Muscle layer of duodenum (tissue), 2 donors: ENCODE measurements at regions not wholly inside any gene's neighbourhood (a gene's known extent, or its start where the extent isn't known, plus 50 kb on each side); places are given as distances from the start of the nearest gene placed in this dataset.
"Not testable (repeated sequence)": the region's sequence is repeated elsewhere in the genome, so short reads cannot be mapped to it uniquely, and the experiment has no call there.

ENCODE experiments used
- H3K27ac ChIP-seq: one replicate; pipeline ENCODE4 v1.7.0; 2013; ENCODE audit warnings: mild to moderate bottlenecking, low read length
- H3K27me3 ChIP-seq: one replicate; pipeline ENCODE4 v1.7.0; 2013; ENCODE audit warnings: low read depth, mild to moderate bottlenecking, control low read depth, low read length
- H3K36me3 ChIP-seq, 2 donors: one replicate each; pipeline ENCODE4 v1.7.0; 2013; ENCODE audit warnings: low read length in 2 of 2, control low read depth in 1 of 2, mild to moderate bottlenecking in 1 of 2; ENCODE audit not compliant: insufficient read depth in 2 of 2, control insufficient read depth in 1 of 2
- H3K4me1 ChIP-seq, 2 donors: one replicate each; pipeline ENCODE4 v1.7.0; 2013; ENCODE audit warnings: low read length in 2 of 2, mild to moderate bottlenecking in 2 of 2, control low read depth in 1 of 2, moderate library complexity in 1 of 2; ENCODE audit not compliant: insufficient read depth in 2 of 2, control insufficient read depth in 1 of 2
- H3K4me3 ChIP-seq, 2 donors: one replicate each; pipeline ENCODE4 v1.7.0; 2013; ENCODE audit warnings: low read length in 2 of 2, low read depth in 1 of 2, mild to moderate bottlenecking in 1 of 2
- H3K9me3 ChIP-seq, 2 donors: one replicate each; pipeline ENCODE4 v1.7.0; 2013; ENCODE audit warnings: low read length in 2 of 2, control low read depth in 1 of 2, mild to moderate bottlenecking in 1 of 2; ENCODE audit not compliant: control insufficient read depth in 1 of 2
- donor health status: healthy.

DNA sequence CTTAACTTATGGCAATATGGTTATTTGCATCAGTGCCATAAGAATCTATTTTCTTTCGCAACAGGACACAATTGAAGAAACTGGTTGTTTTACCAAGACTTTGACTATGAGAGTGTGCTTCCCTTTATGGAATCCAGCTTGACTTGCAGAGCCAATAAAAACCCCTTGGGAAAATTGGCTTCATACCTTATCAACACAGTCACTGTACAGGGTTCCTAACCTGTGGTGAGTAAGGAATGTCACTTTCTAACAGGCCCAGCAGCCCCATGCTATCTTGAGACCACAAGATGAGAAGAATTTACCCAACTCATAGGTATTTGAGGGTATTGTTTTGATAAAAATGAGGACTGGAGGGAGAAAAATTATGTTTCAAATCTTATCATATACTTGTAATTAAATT is 418.5 kb upstream of the MAP2 start:
- Histone ChIP-seq H3K9me3 (peaks cover 0 to 11% of the 10 kb centered on the region in 2 donors), H3K36me3 (no peaks in the 10 kb centered on the region), H3K27me3 (no peaks in the 10 kb centered on the region), H3K4me1 (no peaks in the 10 kb centered on the region), H3K27ac (no peak overlapping the region), H3K4me3 (no peak overlapping the region)

DNA sequence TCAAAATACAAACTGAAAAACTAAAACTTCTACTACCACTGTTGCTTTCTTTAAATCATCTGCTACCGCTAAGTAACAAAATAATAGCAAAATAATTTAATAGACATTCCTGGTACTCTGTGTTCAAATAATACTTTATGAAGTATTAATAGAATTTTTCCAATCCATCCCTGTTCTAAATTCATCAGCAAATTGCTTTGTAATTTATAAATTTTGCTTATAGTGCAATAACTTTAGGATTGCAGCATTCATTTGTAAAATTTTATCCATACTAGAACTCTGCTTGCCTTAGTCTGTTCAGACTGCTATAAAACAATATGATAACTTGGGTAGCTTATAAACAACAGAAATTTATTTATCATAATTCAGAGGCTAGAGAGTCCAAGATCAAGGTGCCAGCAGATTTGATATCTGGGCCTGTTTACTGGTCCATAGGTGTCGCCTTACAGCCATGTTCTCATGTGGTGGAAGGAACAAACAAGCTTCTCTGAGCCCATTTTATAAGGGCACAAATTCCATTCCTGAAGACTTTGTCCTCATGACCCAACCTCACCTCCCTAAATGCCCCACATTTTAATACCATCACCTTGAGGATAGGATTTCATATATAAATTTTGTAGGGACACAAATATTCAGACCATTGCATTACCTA is 415.1 kb upstream of the MAP2 start:
- H3K27ac ChIP-seq: no peak overlapping the region
- H3K36me3 ChIP-seq: no peaks in the 10 kb centered on the region
- peaks cover 0 to 11% of the 10 kb centered on the region in 2 donors for H3K9me3 ChIP-seq
- no peaks in the 10 kb centered on the region for H3K4me1 ChIP-seq
- H3K4me3 ChIP-seq: no peak overlapping the region
- H3K27me3 ChIP-seq: no peaks in the 10 kb centered on the region

DNA sequence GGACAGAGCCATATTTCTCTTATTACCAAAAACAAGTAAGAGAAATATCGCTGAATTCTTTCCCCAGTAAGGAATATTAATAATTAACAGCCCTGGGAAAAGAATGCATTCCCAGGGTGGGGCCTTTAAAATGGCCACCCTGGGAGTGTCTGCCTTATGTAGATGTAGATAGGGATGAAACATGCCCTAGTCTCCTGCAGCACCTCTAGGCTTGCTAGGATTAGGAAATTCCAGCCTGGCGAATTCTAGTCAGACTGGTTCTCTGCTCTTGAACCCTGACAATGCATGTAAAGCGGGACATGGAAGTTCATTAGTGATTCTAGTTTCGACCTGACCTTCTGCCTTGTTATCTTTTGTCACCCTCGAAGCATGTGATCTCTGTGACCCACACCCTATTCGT is 405.2 kb upstream of the MAP2 start:
- not testable (repeated sequence) for H3K4me1 ChIP-seq, H3K9me3 ChIP-seq, H3K4me3 ChIP-seq, H3K27ac ChIP-seq, H3K36me3 ChIP-seq, H3K27me3 ChIP-seq

DNA sequence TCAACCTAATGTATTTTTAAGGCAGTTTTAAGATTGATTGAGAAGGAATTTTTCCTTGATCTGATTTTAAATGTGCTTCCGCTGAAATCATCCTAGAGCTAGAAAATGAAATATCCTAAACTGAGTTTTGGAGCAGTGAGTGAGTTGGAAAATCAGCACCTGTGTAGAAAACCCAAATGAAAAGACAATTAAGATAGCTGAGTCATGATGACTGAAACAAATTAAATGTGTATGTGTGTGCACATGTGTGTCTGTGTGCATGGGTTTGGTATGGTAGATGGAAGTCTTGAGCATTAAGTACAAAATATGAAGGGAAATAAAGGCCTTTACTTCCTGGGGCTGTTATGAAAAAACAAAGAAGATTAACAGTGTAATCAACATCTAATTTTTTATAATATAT is 394.6 kb upstream of the MAP2 start:
- no peaks in the 10 kb centered on the region for H3K27me3 ChIP-seq
- no peaks in the 10 kb centered on the region for H3K4me1 ChIP-seq
- H3K27ac ChIP-seq: no peak overlapping the region
- no peaks in the 10 kb centered on the region for H3K36me3 ChIP-seq
- no peak overlapping the region for H3K4me3 ChIP-seq
- H3K9me3 ChIP-seq: no peaks in the 10 kb centered on the region

DNA sequence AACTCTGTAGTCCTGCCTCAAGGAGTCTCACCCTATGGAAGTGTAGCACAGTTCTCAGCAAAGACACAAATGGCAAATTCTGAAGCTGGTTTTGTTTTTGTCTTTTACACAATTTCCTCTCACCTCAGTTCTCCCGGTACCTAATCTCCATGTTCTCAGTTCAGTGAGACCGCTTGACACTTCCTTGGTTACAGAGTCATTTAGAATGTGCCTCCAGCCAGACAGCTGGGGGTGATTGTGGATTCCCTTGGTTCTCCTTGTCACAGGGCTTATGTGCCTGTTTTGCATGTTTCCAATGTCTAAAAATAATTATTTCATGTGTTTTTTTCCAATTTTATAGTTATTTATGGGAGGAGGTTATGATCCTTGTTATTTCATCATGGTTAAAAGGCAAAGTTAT is 379.5 kb upstream of the MAP2 start:
- peaks cover 0 to 5% of the 10 kb centered on the region in 2 donors for H3K9me3 ChIP-seq
- H3K27me3 ChIP-seq: no peaks in the 10 kb centered on the region
- no peak overlapping the region for H3K4me3 ChIP-seq
- no peaks in the 10 kb centered on the region for H3K36me3 ChIP-seq
- no peaks in the 10 kb centered on the region for H3K4me1 ChIP-seq
- H3K27ac ChIP-seq: no peak overlapping the region

DNA sequence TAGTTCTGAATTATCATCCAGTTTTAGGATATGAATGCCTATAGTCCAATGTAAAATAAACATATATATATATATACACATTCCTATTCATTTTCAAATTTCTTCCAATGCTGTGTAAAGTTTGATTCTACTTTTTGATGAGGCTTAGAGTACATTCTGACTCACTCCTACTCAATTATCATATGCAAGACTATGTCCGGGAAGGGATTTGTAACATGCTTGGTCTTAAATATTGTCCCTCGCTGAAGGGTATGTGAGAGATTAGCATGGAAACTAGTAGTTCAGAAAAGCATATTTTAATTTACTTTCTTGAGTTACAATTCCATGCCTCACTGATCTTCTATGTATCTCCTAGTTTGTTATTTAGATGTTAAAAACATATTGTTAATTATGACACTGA is 377.7 kb upstream of the MAP2 start:
- Histone ChIP-seq H3K4me1 (no peaks in the 10 kb centered on the region), H3K4me3 (no peak overlapping the region), H3K27ac (no peak overlapping the region)

DNA sequence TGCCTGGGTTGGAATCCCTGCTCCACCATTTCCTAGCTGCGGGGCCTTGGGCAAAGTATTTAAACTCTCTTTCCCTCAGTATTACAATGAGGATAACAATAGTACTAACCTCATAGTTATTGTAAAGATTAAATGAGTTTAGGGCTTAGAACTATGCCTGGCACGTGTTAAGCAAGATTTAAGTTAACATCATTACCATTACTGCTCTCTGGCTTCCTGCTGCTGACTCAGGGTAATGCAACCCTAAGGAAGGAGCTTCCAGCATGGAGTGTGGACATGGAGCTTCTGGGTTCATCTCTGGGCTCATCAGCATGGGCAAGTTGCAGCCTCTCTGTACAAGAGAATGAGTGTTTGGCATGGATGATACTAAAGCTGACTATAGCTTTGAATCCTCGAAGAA is 374.2 kb upstream of the MAP2 start:
- H3K27me3 ChIP-seq: no peaks in the 10 kb centered on the region
- H3K36me3 ChIP-seq: no peaks in the 10 kb centered on the region
- no peaks in the 10 kb centered on the region for H3K4me1 ChIP-seq

More for the DNA sequence above, 377.7 kb upstream of the MAP2 start:
- Histone ChIP-seq H3K9me3 (peaks cover 0 to 4% of the 10 kb centered on the region in 2 donors), H3K36me3 (no peaks in the 10 kb centered on the region), H3K27me3 (no peaks in the 10 kb centered on the region)

DNA sequence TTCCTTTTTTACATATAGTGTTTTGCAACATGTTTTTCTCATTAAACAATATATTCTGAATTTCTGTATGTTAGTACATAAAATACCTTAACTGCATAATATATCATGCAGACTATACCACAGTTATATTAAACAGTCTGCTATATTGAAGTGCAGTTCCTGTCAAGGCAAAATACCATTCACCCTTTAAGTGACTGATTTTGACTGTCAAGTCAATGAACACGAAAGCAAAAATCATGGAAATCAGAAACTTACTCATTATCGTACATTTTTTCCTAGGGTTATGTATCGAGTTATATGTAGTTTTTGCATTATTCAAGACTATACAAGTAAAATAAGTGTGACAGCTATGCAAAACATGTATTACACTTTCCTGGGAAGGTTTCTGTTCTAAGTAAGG is 361.6 kb upstream of the MAP2 start:
- H3K4me1 ChIP-seq: no peaks in the 10 kb centered on the region

More for the DNA sequence above, 374.2 kb upstream of the MAP2 start:
- Histone ChIP-seq H3K4me3 (no peak overlapping the region), H3K9me3 (no peaks in the 10 kb centered on the region), H3K27ac (no peak overlapping the region)

DNA sequence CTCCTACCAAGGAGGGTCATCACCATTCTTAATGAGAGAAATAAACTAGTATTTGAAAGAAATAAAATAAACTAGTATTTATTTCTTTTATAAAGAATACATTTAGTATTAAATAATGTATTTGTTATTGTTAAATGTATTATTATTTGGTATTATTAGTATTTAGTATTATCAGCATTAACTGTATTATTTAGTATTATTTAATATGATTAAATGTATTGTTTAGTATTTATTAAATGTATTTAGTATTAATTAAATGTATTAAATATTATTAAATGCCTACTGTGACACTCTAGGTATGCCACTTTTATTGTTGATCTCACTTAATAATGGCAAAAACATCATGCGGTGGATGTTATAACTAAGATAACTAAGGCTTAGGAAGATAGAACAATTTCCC is 353.6 kb upstream of the MAP2 start:
- no peaks in the 10 kb centered on the region for H3K9me3 ChIP-seq
- H3K36me3 ChIP-seq: no peaks in the 10 kb centered on the region
- no peak overlapping the region for H3K27ac ChIP-seq
- H3K27me3 ChIP-seq: no peaks in the 10 kb centered on the region
- no peaks in the 10 kb centered on the region for H3K4me1 ChIP-seq
- no peak overlapping the region for H3K4me3 ChIP-seq

More for the DNA sequence above, 361.6 kb upstream of the MAP2 start:
- H3K4me3 ChIP-seq: no peak overlapping the region
- H3K36me3 ChIP-seq: no peaks in the 10 kb centered on the region
- H3K27me3 ChIP-seq: no peaks in the 10 kb centered on the region
- no peaks in the 10 kb centered on the region for H3K9me3 ChIP-seq
- H3K27ac ChIP-seq: no peak overlapping the region

DNA sequence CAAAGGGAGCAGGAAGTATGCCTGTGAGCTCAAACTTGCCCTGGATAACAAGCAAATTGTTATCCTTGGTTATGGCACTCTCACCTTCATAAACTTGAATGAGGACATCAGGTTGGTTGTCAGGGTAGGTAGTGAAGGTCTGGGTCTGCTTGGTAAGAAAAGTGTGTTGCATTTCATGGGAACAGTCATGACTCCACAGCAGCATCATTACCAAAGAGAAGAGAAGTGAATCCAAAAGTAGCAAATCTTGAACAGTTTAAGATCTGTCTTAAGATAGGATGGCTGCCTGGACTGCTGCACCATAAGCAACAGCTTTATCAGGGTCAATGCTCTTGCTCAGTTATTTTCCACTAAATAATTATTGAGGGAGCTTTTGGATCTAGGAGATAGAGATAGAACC is 350.7 kb upstream of the MAP2 start:
- no peak overlapping the region for H3K27ac ChIP-seq
- H3K27me3 ChIP-seq: no peaks in the 10 kb centered on the region
- H3K4me3 ChIP-seq: no peak overlapping the region
- H3K4me1 ChIP-seq: no peaks in the 10 kb centered on the region
- H3K36me3 ChIP-seq: no peaks in the 10 kb centered on the region
- H3K9me3 ChIP-seq: no peaks in the 10 kb centered on the region

DNA sequence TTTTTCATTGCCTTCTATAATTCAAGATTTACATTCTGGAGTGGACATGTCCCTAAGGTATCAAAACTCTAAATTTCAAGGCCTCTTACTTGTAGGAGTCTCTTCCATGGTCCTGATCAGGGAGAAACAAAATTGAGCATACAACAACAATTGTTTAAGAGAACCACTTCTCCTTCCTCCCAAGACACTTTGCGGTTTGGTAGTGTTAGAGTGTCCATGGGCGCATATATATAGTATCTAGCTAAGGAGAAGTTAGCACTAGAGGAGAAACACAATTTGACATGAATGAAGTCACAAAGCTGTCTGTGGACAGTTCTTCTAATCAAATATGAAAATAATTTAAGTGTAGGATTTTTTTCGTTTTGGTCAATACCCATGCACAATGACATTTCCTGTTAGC is 349.1 kb upstream of the MAP2 start:
- H3K36me3 ChIP-seq: no peaks in the 10 kb centered on the region
- no peaks in the 10 kb centered on the region for H3K9me3 ChIP-seq
- no peaks in the 10 kb centered on the region for H3K4me1 ChIP-seq
- H3K4me3 ChIP-seq: no peak overlapping the region
- no peaks in the 10 kb centered on the region for H3K27me3 ChIP-seq
- no peak overlapping the region for H3K27ac ChIP-seq

DNA sequence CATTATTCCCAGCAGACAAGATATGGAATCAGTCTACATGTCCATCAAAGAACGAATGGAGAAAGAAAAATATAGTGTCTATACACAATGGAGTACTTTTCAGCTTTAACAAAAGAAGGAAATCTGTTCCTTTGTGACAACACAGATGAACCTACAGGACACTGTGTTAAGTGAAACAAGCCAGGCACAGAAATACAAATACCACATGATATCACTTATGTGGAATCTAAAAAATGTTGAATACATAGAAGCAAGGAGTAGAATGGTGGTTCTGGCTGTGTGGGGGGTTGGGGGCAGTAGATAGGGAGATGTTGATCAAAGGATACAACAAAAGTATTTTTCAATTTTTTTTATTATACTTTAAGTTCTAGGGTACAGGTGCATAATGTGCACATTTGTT is 347.7 kb upstream of the MAP2 start:
- no peaks in the 10 kb centered on the region for H3K9me3 ChIP-seq
- no peaks in the 10 kb centered on the region for H3K4me1 ChIP-seq
- no peak overlapping the region for H3K4me3 ChIP-seq
- no peak overlapping the region for H3K27ac ChIP-seq
- no peaks in the 10 kb centered on the region for H3K36me3 ChIP-seq
- H3K27me3 ChIP-seq: no peaks in the 10 kb centered on the region
